Testis (tissue), 2 donors: ENCODE measurements at regions not wholly inside any gene's neighbourhood (a gene's known extent, or its start where the extent isn't known, plus 50 kb on each side); places are given as distances from the start of the nearest gene placed in this dataset.

ENCODE experiments used
- POLR2A ChIP-seq: fragments of 450-650 bp; IDR thresholded peaks from one replicate; pipeline ENCODE4 v1.6.1; 2017; ENCODE audit warnings: antibody characterized with exemption, mild to moderate bottlenecking, moderate library complexity
- TF ChIP-seq, protein P1 (sequence below), 3 experiments: fragments of 450-650 bp in 2 of 3; fragments of 200-600 bp in 1 of 3; sonication (generic) in 1 of 3; IDR thresholded peaks; one replicate each; pipeline ENCODE4 v1.5.1; 2016 to 2019; ENCODE audit warnings: antibody characterized with exemption in 3 of 3, mild to moderate bottlenecking in 2 of 3, moderate library complexity in 1 of 3

DNA sequence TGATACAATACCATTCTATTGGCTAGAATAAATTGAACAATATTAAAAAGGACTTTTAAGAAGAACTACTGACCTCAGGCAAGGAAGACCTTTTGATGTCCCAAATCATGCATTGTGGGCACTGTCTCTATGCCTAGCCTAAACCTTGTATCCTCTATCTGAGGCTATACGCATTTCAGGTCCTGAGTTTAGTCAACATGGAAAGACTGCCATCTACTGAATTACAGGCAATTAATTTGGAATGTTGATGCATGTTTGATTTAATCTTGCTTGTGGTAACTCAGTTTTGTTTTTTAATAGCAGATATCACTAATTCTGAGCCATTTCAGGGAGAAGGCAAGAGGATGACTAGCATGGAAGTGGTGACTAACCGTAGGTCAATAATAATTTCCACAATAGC is 585.3 kb upstream of the CCNG1 start:
- TF ChIP-seq, protein P1, sequence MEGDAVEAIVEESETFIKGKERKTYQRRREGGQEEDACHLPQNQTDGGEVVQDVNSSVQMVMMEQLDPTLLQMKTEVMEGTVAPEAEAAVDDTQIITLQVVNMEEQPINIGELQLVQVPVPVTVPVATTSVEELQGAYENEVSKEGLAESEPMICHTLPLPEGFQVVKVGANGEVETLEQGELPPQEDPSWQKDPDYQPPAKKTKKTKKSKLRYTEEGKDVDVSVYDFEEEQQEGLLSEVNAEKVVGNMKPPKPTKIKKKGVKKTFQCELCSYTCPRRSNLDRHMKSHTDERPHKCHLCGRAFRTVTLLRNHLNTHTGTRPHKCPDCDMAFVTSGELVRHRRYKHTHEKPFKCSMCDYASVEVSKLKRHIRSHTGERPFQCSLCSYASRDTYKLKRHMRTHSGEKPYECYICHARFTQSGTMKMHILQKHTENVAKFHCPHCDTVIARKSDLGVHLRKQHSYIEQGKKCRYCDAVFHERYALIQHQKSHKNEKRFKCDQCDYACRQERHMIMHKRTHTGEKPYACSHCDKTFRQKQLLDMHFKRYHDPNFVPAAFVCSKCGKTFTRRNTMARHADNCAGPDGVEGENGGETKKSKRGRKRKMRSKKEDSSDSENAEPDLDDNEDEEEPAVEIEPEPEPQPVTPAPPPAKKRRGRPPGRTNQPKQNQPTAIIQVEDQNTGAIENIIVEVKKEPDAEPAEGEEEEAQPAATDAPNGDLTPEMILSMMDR (IDR thresholded peaks at IDR 0.05): no peak
- TF ChIP-seq POLR2A: no peak
